Right lobe of liver (tissue), 6 donors: ENCODE measurements at regions not wholly inside any gene's neighbourhood (a gene's known extent, or its start where the extent isn't known, plus 50 kb on each side); places are given as distances from the start of the nearest gene placed in this dataset.

Source experiments
- ATAC-seq, 4 donors: fragments of 200-7000 bp; cut with Tn5 transposase; one replicate each; pipeline ENCODE4 v1.9.1; 2020; ENCODE audit warnings: mild to moderate bottlenecking in 4 of 4, moderate library complexity in 4 of 4
- DNase-seq, 3 donors: peaks; one replicate each; pipeline ENCODE4 v3.0.0-alpha.2; 2020
- H3K27ac ChIP-seq, 3 donors: fragments of 200-600 bp; one replicate each; pipeline ENCODE4 v1.8.0; 2022
- H3K27me3 ChIP-seq, 2 donors: fragments of 200-600 bp; one replicate each; pipeline ENCODE4 v1.8.0; 2022
- H3K36me3 ChIP-seq, 4 donors: fragments of 200-600 bp; sonication (generic) in 1 of 4; one replicate each; pipeline versions ENCODE4 v1.5.1 to v1.8.0; 2017 to 2022; ENCODE audit warnings: control low read depth in 1 of 4
- H3K4me1 ChIP-seq, 4 donors: fragments of 200-600 bp; sonication (generic) in 1 of 4; one replicate each; pipeline versions ENCODE4 v1.5.1 to v1.8.0; 2017 to 2022; ENCODE audit warnings: control low read depth in 1 of 4
- H3K4me3 ChIP-seq, 3 donors: fragments of 200-600 bp; one replicate each; pipeline ENCODE4 v1.8.0; 2022
- H3K9me3 ChIP-seq, 4 donors: fragments of 200-600 bp; sonication (generic) in 1 of 4; one replicate each; pipeline versions ENCODE4 v1.5.1 to v1.8.0; 2017 to 2022; ENCODE audit warnings: control low read depth in 1 of 4
- POLR2A ChIP-seq: fragments of 450-650 bp; IDR thresholded peaks from one replicate; pipeline ENCODE4 v1.6.1; 2017; ENCODE audit warnings: antibody characterized with exemption, mild to moderate bottlenecking
- WGBS: methylation state at CpG from one replicate; pipeline ENCODE4 v1.1.6; 2018; ENCODE audit warnings: low coverage, low lambda C conversion rate; ENCODE audit not compliant: insufficient coverage; ENCODE audit errors: missing lambda C conversion rate; 5-methylcytosine and 5-hydroxymethylcytosine counted together
- intact Hi-C, 2 donors: fragments of 100-400 bp; cut with DNase I; formaldehyde crosslinking; loops; one replicate each; pipeline versions ENCODE4 v1.11.2 to v1.14.1; 2022
- TF ChIP-seq, protein P1 (sequence below), 4 donors: fragments of 200-600 bp in 3 of 4; fragments of 450-650 bp in 1 of 4; IDR thresholded peaks; one replicate each; pipeline versions ENCODE4 v1.5.1 to v1.8.0; 2016 to 2022; ENCODE audit warnings: antibody characterized with exemption in 4 of 4, mild to moderate bottlenecking in 2 of 4
- donor health status: DM: no; HTN: yes; CAD: no.
- donor health status: DM: no; HTN: no; CAD: no.
- donor health status: DM: no; HTN: no; CAD: no.
- donor health status: DM: no; HTN: yes; CAD: no.
- donor health status: DM: no; HTN: yes; CAD: no.

DNA sequence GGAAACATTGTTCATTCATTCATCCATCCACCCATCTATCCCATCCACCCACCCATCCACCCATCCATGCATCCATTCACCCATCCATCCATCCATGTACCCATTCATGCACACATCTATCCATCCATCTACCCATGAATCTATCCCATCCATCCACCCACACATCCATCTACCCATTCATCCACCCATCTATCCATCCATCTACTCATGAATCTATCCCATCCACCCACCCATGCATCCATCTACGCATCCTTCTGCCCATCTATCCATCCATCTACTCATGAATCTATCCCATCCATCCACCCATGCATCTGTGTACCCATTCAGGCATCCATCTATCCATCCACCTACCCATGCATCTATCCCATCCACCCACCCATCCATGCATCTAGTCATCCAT is 51.6 kb upstream of the URI1 start:
- DNase-seq (no peak), ATAC-seq (no peak)
- H3K4me1 ChIP-seq: no peaks in the 10 kb centered on the region
- intact Hi-C loops: no loop called here
- 80% methylated on average over 1 of the region's 1 CpG for WGBS
- H3K36me3 ChIP-seq: no peaks in the 10 kb centered on the region
- no peak for TF ChIP-seq POLR2A
- TF ChIP-seq, protein P1, sequence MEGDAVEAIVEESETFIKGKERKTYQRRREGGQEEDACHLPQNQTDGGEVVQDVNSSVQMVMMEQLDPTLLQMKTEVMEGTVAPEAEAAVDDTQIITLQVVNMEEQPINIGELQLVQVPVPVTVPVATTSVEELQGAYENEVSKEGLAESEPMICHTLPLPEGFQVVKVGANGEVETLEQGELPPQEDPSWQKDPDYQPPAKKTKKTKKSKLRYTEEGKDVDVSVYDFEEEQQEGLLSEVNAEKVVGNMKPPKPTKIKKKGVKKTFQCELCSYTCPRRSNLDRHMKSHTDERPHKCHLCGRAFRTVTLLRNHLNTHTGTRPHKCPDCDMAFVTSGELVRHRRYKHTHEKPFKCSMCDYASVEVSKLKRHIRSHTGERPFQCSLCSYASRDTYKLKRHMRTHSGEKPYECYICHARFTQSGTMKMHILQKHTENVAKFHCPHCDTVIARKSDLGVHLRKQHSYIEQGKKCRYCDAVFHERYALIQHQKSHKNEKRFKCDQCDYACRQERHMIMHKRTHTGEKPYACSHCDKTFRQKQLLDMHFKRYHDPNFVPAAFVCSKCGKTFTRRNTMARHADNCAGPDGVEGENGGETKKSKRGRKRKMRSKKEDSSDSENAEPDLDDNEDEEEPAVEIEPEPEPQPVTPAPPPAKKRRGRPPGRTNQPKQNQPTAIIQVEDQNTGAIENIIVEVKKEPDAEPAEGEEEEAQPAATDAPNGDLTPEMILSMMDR (IDR thresholded peaks at IDR 0.05): no peak
- H3K4me3 ChIP-seq: no peak overlapping the region
- H3K27ac ChIP-seq: no peak overlapping the region
- no peaks in the 10 kb centered on the region for H3K27me3 ChIP-seq
- no peaks in the 10 kb centered on the region for H3K9me3 ChIP-seq
